22Rv1 (cell line): ENCODE measurements at regions not wholly inside any gene's neighbourhood (a gene's known extent, or its start where the extent isn't known, plus 50 kb on each side); places are given as distances from the start of the nearest gene placed in this dataset.

Experiments
- H3K27ac ChIP-seq: fragments of 450-650 bp; 2 replicates; pipeline ENCODE4 v1.5.1; 2017
- ZFX ChIP-seq: fragments of 450-650 bp; IDR thresholded peaks from 2 replicates; pipeline ENCODE4 v1.6.1; 2017; ENCODE audit warnings: antibody characterized with exemption, borderline replicate concordance
- TF ChIP-seq, protein P1 (sequence below): fragments of 450-650 bp; IDR thresholded peaks from 2 replicates; pipeline ENCODE4 v1.5.1; 2017; ENCODE audit warnings: mild to moderate bottlenecking

GRCh38 chr15:79373113-79373512 is 59.0 kb upstream of the MINAR1 start:
- no peak overlapping the region for H3K27ac ChIP-seq
- TF ChIP-seq, protein P1, sequence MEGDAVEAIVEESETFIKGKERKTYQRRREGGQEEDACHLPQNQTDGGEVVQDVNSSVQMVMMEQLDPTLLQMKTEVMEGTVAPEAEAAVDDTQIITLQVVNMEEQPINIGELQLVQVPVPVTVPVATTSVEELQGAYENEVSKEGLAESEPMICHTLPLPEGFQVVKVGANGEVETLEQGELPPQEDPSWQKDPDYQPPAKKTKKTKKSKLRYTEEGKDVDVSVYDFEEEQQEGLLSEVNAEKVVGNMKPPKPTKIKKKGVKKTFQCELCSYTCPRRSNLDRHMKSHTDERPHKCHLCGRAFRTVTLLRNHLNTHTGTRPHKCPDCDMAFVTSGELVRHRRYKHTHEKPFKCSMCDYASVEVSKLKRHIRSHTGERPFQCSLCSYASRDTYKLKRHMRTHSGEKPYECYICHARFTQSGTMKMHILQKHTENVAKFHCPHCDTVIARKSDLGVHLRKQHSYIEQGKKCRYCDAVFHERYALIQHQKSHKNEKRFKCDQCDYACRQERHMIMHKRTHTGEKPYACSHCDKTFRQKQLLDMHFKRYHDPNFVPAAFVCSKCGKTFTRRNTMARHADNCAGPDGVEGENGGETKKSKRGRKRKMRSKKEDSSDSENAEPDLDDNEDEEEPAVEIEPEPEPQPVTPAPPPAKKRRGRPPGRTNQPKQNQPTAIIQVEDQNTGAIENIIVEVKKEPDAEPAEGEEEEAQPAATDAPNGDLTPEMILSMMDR = no peak
- no peak for TF ChIP-seq ZFX

- TF ChIP-seq, protein P1 = no peak
- no peak for TF ChIP-seq ZFX
Observed at GRCh38 chr15:79373728-79374127, 58.4 kb upstream of the MINAR1 start.

GRCh38 chr15:79376383-79376782 is 55.8 kb upstream of the MINAR1 start:
- no peak overlapping the region for H3K27ac ChIP-seq

More at GRCh38 chr15:79373728-79374127, 58.4 kb upstream of the MINAR1 start:
- H3K27ac ChIP-seq = no peak overlapping the region

GRCh38 chr15:79378394-79379109 is 53.6 kb upstream of the MINAR1 start:
- TF ChIP-seq, protein P1 = no peak
- TF ChIP-seq ZFX = no peak
- H3K27ac ChIP-seq = no peak overlapping the region

More at GRCh38 chr15:79376383-79376782, 55.8 kb upstream of the MINAR1 start:
- TF ChIP-seq, protein P1 = no peak
- no peak for TF ChIP-seq ZFX

- TF ChIP-seq ZFX = no peak
- TF ChIP-seq, protein P1 = peak; percentile 87
Observed at GRCh38 chr15:79380755-79381497, 51.2 kb upstream of the MINAR1 start.

DNA sequence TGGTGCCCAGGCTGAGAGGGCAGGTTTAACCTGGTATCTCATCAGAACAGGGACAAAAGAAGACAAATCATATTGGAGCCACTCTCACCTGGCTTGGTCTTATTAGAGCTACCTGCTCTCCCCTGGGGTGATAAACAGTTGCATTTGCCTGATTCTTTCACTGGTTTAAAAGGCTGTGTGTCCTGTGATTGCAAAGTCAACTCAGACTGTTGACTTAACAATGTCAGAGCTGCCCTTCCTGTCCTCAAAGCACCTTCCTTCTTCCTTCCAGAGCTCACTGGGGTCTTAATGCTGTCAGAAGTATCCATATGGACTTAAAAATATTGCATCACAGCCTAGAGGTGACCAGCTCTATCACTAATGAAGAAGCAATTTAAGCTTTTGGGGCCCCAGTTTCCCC is 50.5 kb upstream of the MINAR1 start:
- TF ChIP-seq, protein P1 = no peak
- no peak for TF ChIP-seq ZFX
- no peak overlapping the region for H3K27ac ChIP-seq

More at GRCh38 chr15:79380755-79381497, 51.2 kb upstream of the MINAR1 start:
- H3K27ac ChIP-seq = no peak overlapping the region
